ENCODE measurements at regions not wholly inside any gene's neighbourhood (a gene's known extent, or its start where the extent isn't known, plus 50 kb on each side); places are given as distances from the start of the nearest gene placed in this dataset.

DNA sequence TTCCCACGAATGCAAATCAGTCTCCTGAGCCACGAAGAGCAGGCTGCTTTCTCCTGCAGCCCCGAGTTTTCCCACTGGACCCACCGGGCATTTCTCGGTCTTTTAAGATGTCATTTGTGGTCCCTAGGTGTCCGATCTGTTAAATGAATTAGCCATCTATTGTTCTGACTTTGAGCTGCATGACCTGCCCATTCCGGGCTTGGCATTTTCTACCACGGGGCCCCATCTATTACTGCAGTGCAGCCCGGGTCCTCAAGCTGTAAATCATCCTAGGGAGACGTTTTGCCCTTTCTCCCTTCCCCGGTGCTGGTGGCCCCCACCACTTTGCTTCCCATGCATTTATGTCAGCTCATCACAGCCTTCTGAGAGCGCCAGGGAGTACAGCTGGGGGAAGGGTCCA lies 405.4 kb downstream of the IRX1 start:
- ATAC-seq (ENCODE audit: low FRiP score in 2 of 2) (no peak), DNase-seq (no peak)
- Histone ChIP-seq H3K9me3 (no peaks in the 10 kb centered on the region), H3K4me1 (no peaks in the 10 kb centered on the region), H3K27ac (no peak overlapping the region), H3K36me3 (no peaks in the 10 kb centered on the region), H3K27me3 (no peaks in the 10 kb centered on the region), H3K4me3 (no peak overlapping the region)
- WGBS, 2 donors, result 60 to 66% methylated on average over 12 of the region's 12 CpGs
- TF ChIP-seq POLR2AphosphoS5 (IDR thresholded peaks at IDR 0.05) (no peak), CTCF (IDR thresholded peaks at IDR 0.05) (no peak), EP300 (IDR thresholded peaks at IDR 0.05) (no peak), POLR2A (IDR thresholded peaks at IDR 0.05) (no peak)

- WGBS, 2 donors, result 60 to 64% methylated on average over 10 of the region's 10 CpGs
- H3K4me1 ChIP-seq, result no peaks in the 10 kb centered on the region
- H3K27me3 ChIP-seq, result no peaks in the 10 kb centered on the region
- H3K36me3 ChIP-seq, result no peaks in the 10 kb centered on the region
- H3K27ac ChIP-seq, result no peak overlapping the region
- no peak for TF ChIP-seq EP300 (IDR thresholded peaks at IDR 0.05)
- TF ChIP-seq POLR2AphosphoS5 (IDR thresholded peaks at IDR 0.05), result no peak
- ATAC-seq (ENCODE audit: low FRiP score in 2 of 2) (no peak), DNase-seq (no peak)
- H3K4me3 ChIP-seq, result no peak overlapping the region
- H3K9me3 ChIP-seq, result no peaks in the 10 kb centered on the region
These were observed 406.3 kb downstream of the IRX1 start for GRCh38 chr5:4001758-4002533.

GRCh38 chr5:4005335-4005734 lies 409.7 kb downstream of the IRX1 start:
- no peak for ATAC-seq (ENCODE audit: low FRiP score in 2 of 2)
- Histone ChIP-seq H3K4me3 (no peak overlapping the region), H3K36me3 (no peaks in the 10 kb centered on the region), H3K9me3 (no peaks in the 10 kb centered on the region), H3K4me1 (no peaks in the 10 kb centered on the region), H3K27ac (no peak overlapping the region), H3K27me3 (no peaks in the 10 kb centered on the region)
- DNase-seq, result no peak
- TF ChIP-seq CTCF (IDR thresholded peaks at IDR 0.05) (no peak), POLR2A (IDR thresholded peaks at IDR 0.05) (no peak), EP300 (IDR thresholded peaks at IDR 0.05) (no peak), POLR2AphosphoS5 (IDR thresholded peaks at IDR 0.05) (no peak)
- 76 to 86% methylated on average over 11 of the region's 11 CpGs for WGBS, 2 donors

- Histone ChIP-seq H3K27me3 (no peaks in the 10 kb centered on the region), H3K36me3 (no peaks in the 10 kb centered on the region), H3K9me3 (peaks cover 0 to 2% (median 0%) of the 10 kb centered on the region in 4 donors), H3K27ac (no peak overlapping the region), H3K4me1 (no peaks in the 10 kb centered on the region), H3K4me3 (no peak overlapping the region)
- 96% methylated on average over 3 of the region's 3 CpGs for WGBS, 2 donors
- ATAC-seq (ENCODE audit: low FRiP score in 2 of 2) (no peak), DNase-seq (no peak)
- no peak for TF ChIP-seq POLR2A (IDR thresholded peaks at IDR 0.05)
- no peak for TF ChIP-seq CTCF (IDR thresholded peaks at IDR 0.05)
- TF ChIP-seq EP300 (IDR thresholded peaks at IDR 0.05), result no peak
- no peak for TF ChIP-seq POLR2AphosphoS5 (IDR thresholded peaks at IDR 0.05)
These were observed 411.4 kb downstream of the IRX1 start for GRCh38 chr5:4007001-4007400.

- Histone ChIP-seq H3K27me3 (no peaks in the 10 kb centered on the region), H3K27ac (no peak overlapping the region), H3K4me1 (peaks cover 0 to 2% (median 0%) of the 10 kb centered on the region in 4 donors), H3K4me3 (no peak overlapping the region), H3K9me3 (peaks cover 0 to 3% (median 0%) of the 10 kb centered on the region in 4 donors), H3K36me3 (no peaks in the 10 kb centered on the region)
- ATAC-seq (ENCODE audit: low FRiP score in 2 of 2) (peak in 1 of 2 donors; percentile 15), DNase-seq (no peak)
- TF ChIP-seq POLR2A (IDR thresholded peaks at IDR 0.05) (no peak), POLR2AphosphoS5 (IDR thresholded peaks at IDR 0.05) (no peak), CTCF (IDR thresholded peaks at IDR 0.05) (no peak), EP300 (IDR thresholded peaks at IDR 0.05) (no peak)
- 90 to 94% methylated on average over 5 of the region's 6 CpGs for WGBS, 2 donors
These were observed 416.3 kb downstream of the IRX1 start for GRCh38 chr5:4011943-4012342.
